ENCODE measurements at regions not wholly inside any gene's neighbourhood (a gene's known extent, or its start where the extent isn't known, plus 50 kb on each side); places are given as distances from the start of the nearest gene placed in this dataset.

DNA sequence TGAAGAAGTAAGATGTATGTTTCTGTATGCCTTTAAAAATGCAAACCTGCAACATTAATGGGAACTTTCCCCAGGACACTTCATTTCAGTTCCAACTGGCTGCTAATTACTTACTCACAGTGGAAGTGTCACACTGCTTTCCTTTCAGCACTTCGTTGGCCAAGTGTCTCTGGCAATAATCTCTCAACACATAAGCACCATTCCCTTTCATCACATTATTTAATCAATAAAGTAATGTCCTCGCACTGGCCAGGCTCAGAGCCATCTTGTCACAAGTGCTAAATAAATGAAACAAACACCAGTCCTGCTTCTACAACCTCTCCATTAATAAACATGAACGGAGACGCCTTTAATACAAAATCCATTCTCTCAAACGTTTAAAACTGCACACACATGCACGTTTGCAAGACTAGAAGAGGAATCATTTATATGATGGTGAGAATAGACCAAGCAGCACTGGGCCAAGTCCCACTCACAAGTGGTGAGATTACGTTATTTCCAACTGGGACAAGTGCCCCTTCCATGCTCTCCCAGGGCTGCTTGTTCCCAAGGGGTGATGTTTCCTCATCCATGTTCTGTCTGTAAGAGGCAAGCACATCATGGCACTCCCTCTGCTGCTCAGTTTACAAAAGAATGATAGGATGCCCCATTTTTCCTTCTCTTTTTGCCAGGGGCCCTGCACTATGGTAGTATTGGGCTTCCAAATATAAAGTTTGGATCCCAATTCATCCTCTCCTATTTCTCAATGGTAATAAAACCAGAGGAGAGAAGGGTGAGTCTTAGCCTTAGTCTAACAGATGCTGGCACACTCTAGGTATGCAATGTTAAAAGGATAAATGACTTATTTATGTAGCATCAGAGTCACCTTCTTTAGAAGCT is 56.8 kb upstream of the ETAA1 start:
- no peak for DNase-seq (ENCODE audit: low spot score)

DNA sequence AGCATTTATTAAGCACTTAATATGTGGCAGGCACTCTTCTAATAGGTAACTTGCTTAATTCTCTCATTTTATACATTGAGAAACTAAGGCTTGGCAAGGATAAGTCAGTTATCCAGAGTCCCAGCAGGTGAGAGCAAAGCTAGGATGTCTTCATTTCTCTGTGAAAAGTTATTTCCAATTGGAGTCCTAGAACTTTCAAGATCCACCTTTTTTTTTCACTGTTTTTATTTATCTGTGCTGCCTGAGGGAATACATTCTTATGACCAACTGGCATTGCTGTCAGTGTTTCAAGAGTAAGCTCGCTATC is 56.2 kb upstream of the ETAA1 start:
- no peak for DNase-seq (ENCODE audit: low spot score)

DNA sequence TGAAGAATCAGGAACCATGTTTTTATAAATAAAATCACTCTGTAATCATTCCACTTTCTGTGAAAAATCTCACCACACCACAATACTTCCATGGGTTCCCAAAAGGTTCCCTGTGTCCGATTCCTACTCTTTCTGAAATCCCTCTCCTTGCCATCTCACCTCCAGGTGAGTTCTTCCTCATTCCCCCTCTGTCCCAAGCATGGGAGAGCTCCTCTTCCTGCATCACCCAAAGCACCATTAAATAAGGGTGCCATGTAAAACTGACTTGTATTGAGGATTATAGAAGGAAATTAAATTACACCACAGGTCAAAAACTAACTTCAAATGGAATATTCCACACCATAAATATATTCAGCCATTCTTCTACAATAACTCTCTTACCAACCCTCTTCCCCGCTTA is 55.8 kb upstream of the ETAA1 start:
- no peak for DNase-seq (ENCODE audit: low spot score)

DNA sequence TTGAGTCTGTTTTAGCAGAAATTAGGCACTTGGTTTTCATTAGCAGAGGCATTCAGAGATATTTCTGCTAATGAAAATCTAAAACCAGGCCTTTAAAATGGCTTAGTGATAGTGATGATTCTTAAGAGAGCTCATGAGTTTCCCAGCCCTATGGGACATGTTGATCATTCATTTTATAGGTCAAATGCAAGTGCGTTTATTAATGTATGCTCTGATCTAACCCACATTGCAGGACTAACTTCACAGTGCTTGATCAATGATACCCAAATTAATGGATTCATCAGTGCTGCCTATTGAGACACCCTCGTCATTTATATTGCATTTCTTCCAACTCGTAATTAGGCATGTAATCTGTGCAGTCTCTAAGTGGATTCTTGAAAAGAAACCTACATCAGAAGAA is 54.7 kb upstream of the ETAA1 start:
- DNase-seq (ENCODE audit: low spot score), result no peak

DNA sequence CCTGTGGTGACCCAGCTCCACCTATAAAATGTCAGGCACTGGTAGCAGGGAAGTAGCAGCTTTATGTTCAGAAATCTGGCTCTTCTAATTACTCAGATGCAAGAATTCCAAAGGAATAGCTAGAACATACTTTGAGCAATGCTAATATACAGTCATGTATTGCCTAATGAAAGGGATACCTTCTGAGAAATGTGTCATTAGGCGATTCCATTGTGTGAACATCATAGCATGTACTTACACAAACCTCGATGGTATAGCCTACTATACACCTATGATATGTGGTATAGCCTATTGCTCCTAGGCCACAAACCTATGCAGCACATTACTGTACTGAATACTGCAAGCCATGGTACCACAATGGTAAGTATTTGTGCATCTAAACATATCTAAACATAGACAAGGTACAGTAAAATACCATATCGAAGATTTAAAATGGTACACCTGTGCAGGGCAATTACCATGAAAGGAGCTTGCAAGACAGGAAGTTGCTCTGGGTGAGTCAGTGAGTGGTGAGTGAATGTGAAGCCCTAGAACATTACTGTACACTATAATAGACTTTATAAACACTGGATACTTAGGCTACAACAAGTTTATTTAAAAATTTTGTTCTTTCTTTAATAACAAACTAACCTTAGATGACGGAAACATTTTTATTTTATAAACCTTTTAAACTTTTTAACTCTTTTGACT is 50.3 kb upstream of the ETAA1 start:
- DNase-seq (ENCODE audit: low spot score), result no peak
